ENCODE measurements at regions not wholly inside any gene's neighbourhood (a gene's known extent, or its start where the extent isn't known, plus 50 kb on each side); places are given as distances from the start of the nearest gene placed in this dataset.

DNA sequence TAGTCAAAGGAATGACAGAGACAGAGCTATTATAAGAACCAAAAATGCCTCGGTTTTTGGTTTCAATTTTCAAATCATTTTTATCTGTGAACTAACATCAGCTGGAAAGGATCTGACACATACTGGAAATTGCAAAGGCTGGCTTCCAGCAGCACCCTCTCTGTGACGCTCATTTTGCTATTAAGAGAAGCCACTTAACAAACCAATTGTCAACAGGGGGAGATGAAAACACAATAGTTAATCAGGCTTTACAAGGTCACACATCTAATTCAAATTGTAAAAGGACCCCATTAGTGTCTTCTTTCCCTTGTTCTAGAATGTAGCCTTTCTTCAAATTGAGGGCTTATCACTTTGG, 160.5 kb downstream of the TFAP2B start:
- Histone ChIP-seq H3K36me3 (ENCODE audit: control insufficient read depth in 1 of 2, insufficient read depth in 2 of 2, low read length in 1 of 2) (no peaks in the 10 kb centered on the region), H3K9me3 (ENCODE audit: control insufficient read depth, low read length) (no peaks in the 10 kb centered on the region), H3K27ac (ENCODE audit: low read depth in 1 of 2, low read length in 2 of 2) (no peak overlapping the region), H3K4me3 (ENCODE audit: low read length in 2 of 2) (no peak overlapping the region), H3K4me1 (ENCODE audit: control insufficient read depth in 1 of 2, insufficient read depth in 2 of 2, low read length in 2 of 2) (no peaks in the 10 kb centered on the region), H3K27me3 (ENCODE audit: control insufficient read depth in 1 of 2, insufficient read depth in 2 of 2, low read length in 1 of 2) (no peaks in the 10 kb centered on the region)
- ATAC-seq (ENCODE audit: low FRiP score) (no peak), DNase-seq (no peak)
- 11 to 27% methylated on average over 2 of the region's 2 CpGs for WGBS, 2 donors
- intact Hi-C loops (cut with DNase I) = no loop called here

DNA sequence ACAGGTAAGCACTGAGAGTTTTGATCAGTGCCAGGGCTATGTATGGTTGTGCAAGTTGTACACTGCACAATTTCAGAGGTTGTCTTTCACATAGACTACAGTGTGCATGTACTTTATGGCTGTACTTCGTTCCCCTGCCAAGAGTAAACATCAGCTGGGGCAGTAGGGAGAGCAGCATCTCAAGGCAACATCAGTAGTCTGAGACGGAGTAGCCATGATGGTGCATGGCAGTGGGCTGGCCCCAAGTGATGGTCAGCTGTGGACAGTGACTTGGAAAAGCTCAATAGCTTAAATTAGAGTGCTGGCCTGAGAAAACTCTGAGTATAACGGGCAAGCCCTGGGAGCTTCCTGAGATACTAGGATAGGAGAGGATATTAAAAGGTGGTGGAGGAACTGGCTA, 165.5 kb downstream of the TFAP2B start:
- DNase-seq (no peak), ATAC-seq (ENCODE audit: low FRiP score) (no peak)
- no peaks in the 10 kb centered on the region for H3K4me1 ChIP-seq (ENCODE audit: control insufficient read depth in 1 of 2, insufficient read depth in 2 of 2, low read length in 2 of 2)
- no peaks in the 10 kb centered on the region for H3K36me3 ChIP-seq (ENCODE audit: control insufficient read depth in 1 of 2, insufficient read depth in 2 of 2, low read length in 1 of 2)
- H3K9me3 ChIP-seq (ENCODE audit: control insufficient read depth, low read length) = no peaks in the 10 kb centered on the region
- WGBS, 2 donors = 58 to 71% methylated on average over 3 of the region's 3 CpGs
- H3K27me3 ChIP-seq (ENCODE audit: control insufficient read depth in 1 of 2, insufficient read depth in 2 of 2, low read length in 1 of 2) = no peaks in the 10 kb centered on the region
- no peak overlapping the region for H3K4me3 ChIP-seq (ENCODE audit: low read length in 2 of 2)
- intact Hi-C loops (cut with DNase I) = no loop called here
- H3K27ac ChIP-seq (ENCODE audit: low read depth in 1 of 2, low read length in 2 of 2) = no peak overlapping the region

DNA sequence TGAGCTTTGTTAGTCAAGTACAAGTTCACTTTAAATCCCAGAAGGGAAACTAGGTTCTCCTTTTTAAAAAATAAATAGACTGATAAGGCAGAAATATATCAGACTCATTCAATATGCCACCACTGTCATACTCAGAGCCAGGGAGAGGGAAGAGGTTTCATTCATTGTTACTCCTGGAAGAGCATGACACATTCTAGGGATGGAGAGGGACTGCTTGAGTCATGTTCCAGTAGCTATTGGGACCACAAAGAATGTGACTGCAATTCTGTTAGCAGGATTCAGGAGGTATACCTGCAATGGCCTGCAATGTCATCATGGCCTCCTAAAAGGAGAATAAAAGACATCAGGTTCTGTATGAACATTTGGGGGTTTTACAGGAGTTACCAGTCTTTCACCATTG, 167.6 kb downstream of the TFAP2B start:
- no peak for ATAC-seq (ENCODE audit: low FRiP score)
- Histone ChIP-seq H3K27me3 (ENCODE audit: control insufficient read depth in 1 of 2, insufficient read depth in 2 of 2, low read length in 1 of 2) (no peaks in the 10 kb centered on the region), H3K36me3 (ENCODE audit: control insufficient read depth in 1 of 2, insufficient read depth in 2 of 2, low read length in 1 of 2) (no peaks in the 10 kb centered on the region), H3K27ac (ENCODE audit: low read depth in 1 of 2, low read length in 2 of 2) (no peak overlapping the region), H3K4me3 (ENCODE audit: low read length in 2 of 2) (no peak overlapping the region), H3K9me3 (ENCODE audit: control insufficient read depth, low read length) (no peaks in the 10 kb centered on the region), H3K4me1 (ENCODE audit: control insufficient read depth in 1 of 2, insufficient read depth in 2 of 2, low read length in 2 of 2) (no peaks in the 10 kb centered on the region)
- DNase-seq = no peak
- intact Hi-C loops (cut with DNase I) = no loop called here

DNA sequence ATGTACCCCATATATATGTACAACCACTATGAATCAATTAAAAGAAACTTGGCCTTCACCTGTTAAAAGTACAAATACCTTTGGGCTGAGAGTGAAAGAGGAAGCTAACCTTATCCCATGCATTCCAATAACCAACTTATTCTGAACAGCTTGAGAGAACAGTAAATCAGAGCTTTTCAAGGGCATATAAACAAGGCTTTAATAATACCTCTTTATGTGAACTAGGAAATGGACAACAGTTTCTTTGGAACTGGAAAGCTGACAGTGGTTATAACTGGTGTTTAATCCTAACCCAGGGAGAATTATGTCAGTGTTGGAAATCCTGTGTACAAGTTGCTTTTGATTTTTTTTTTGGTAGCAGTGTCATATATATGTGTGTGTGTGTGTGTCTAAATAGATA, 170.5 kb downstream of the TFAP2B start:
- no peaks in the 10 kb centered on the region for H3K4me1 ChIP-seq (ENCODE audit: control insufficient read depth in 1 of 2, insufficient read depth in 2 of 2, low read length in 2 of 2)
- H3K36me3 ChIP-seq (ENCODE audit: control insufficient read depth in 1 of 2, insufficient read depth in 2 of 2, low read length in 1 of 2) = no peaks in the 10 kb centered on the region
- no peak for DNase-seq
- no peak overlapping the region for H3K4me3 ChIP-seq (ENCODE audit: low read length in 2 of 2)
- H3K27me3 ChIP-seq (ENCODE audit: control insufficient read depth in 1 of 2, insufficient read depth in 2 of 2, low read length in 1 of 2) = no peaks in the 10 kb centered on the region
- H3K27ac ChIP-seq (ENCODE audit: low read depth in 1 of 2, low read length in 2 of 2) = no peak overlapping the region
- no peak for ATAC-seq (ENCODE audit: low FRiP score)
- H3K9me3 ChIP-seq (ENCODE audit: control insufficient read depth, low read length) = no peaks in the 10 kb centered on the region
- intact Hi-C loops (cut with DNase I) = no loop called here

DNA sequence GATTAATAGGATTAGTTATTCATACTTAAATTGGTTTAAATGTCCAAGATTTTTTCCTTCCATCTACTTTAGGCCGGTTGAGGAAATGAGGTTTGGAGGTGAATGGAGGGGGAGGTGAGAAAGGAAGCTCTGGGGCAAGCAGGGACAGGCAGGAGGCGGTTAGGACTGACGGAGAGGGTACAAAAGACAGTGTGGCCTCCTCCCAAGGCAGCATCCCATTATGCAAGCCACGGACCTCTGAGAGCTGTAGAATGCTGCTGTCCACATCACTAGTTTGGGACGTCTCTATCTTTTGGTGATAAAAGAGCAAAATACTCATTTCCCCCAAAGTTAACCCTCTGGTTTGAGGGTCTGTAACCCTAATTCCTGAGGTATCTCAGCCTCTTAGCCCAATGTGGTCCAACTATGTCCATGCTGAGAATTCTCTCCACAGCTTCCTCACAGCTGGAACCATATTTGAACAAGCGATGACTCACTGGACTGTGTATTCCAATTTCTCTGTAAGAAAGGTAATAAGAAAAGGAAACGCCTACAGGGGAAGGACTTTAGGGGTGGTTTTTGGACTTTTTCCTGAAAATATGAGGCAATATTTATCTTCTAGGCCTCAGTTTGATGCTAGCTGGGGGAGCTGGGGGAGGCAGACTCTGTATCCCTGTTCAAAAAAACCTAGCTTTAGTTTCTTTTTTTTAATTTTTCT, 172.2 kb downstream of the TFAP2B start:
- H3K36me3 ChIP-seq (ENCODE audit: control insufficient read depth in 1 of 2, insufficient read depth in 2 of 2, low read length in 1 of 2) = no peaks in the 10 kb centered on the region
- H3K4me1 ChIP-seq (ENCODE audit: control insufficient read depth in 1 of 2, insufficient read depth in 2 of 2, low read length in 2 of 2) = no peaks in the 10 kb centered on the region
- ATAC-seq (ENCODE audit: low FRiP score) (no peak), DNase-seq (no peak)
- H3K27ac ChIP-seq (ENCODE audit: low read depth in 1 of 2, low read length in 2 of 2) = no peak overlapping the region
- H3K27me3 ChIP-seq (ENCODE audit: control insufficient read depth in 1 of 2, insufficient read depth in 2 of 2, low read length in 1 of 2) = no peaks in the 10 kb centered on the region
- no peaks in the 10 kb centered on the region for H3K9me3 ChIP-seq (ENCODE audit: control insufficient read depth, low read length)
- intact Hi-C loops (cut with DNase I) = no loop called here
- 72 to 78% methylated on average over 7 of the region's 7 CpGs for WGBS, 2 donors
- H3K4me3 ChIP-seq (ENCODE audit: low read length in 2 of 2) = no peak overlapping the region

DNA sequence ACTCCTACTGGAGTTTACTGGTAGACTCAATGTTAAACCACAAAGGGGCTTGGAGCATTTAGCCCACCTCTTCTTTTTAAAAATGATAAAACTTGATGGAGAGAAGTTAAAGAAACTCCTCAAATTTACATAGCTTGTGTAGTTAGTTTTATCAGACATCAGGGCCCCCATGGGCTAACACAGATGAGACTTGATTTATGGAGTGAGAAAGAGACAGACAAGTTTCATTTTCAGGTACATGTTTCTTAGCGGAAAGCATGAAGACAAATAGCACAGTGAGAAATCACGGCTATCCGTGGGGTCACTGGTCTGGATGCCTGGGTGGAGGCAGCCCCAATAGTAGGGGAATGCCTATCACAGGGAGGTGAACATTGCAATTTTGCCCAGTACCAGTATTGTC, 173.6 kb downstream of the TFAP2B start:
- WGBS, 2 donors = 83 to 88% methylated on average over 3 of the region's 3 CpGs
- ATAC-seq (ENCODE audit: low FRiP score) = no peak
- Histone ChIP-seq H3K27ac (ENCODE audit: low read depth in 1 of 2, low read length in 2 of 2) (no peak overlapping the region), H3K9me3 (ENCODE audit: control insufficient read depth, low read length) (no peaks in the 10 kb centered on the region), H3K27me3 (ENCODE audit: control insufficient read depth in 1 of 2, insufficient read depth in 2 of 2, low read length in 1 of 2) (no peaks in the 10 kb centered on the region), H3K36me3 (ENCODE audit: control insufficient read depth in 1 of 2, insufficient read depth in 2 of 2, low read length in 1 of 2) (no peaks in the 10 kb centered on the region), H3K4me3 (ENCODE audit: low read length in 2 of 2) (no peak overlapping the region), H3K4me1 (ENCODE audit: control insufficient read depth in 1 of 2, insufficient read depth in 2 of 2, low read length in 2 of 2) (no peaks in the 10 kb centered on the region)
- DNase-seq = no peak
- intact Hi-C loops (cut with DNase I) = no loop called here

DNA sequence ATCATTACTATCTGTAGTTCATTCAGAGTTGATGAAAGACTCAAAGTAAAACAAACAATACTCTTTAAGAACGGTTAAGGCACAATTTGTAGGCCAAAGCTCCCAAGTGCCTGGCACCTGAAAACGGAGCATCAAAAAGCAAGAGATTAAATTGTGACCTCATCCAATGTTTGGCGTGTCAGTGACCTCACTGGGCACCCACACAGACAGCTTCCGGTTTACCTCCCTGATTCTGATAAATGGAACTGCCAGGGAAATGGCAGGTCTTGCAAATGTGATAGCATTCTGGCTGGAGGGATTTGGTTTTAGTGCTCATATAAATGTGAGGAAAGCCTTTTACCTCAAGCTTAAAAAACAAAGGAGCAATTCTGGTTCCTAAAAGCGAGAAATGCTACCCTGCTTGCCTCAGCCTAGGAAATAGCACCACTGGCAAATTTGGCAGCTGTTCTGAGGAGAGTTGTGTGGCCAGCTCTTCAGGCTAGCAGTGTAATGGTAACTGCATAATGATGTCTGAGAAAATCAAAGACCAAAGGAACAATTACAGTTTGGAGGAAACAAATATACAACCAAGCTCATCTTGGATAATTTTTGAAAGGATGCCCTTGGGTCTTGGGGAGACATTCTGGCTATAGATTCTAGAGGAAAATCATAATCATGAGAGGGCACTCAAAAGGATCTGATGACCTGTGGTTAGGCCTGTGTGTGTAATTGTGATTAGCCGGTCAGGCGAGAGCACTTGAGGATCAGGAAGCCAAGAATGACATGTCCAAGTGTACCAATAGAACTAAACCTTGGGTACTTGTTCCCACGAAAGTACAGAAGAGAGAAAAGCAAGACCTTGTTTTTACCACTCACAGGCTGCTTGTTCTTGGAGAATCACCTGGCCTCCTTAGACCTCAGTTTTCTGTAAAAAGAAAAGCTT, 174.3 kb downstream of the TFAP2B start:
- no peak for DNase-seq
- ATAC-seq (ENCODE audit: low FRiP score) = no peak

DNA sequence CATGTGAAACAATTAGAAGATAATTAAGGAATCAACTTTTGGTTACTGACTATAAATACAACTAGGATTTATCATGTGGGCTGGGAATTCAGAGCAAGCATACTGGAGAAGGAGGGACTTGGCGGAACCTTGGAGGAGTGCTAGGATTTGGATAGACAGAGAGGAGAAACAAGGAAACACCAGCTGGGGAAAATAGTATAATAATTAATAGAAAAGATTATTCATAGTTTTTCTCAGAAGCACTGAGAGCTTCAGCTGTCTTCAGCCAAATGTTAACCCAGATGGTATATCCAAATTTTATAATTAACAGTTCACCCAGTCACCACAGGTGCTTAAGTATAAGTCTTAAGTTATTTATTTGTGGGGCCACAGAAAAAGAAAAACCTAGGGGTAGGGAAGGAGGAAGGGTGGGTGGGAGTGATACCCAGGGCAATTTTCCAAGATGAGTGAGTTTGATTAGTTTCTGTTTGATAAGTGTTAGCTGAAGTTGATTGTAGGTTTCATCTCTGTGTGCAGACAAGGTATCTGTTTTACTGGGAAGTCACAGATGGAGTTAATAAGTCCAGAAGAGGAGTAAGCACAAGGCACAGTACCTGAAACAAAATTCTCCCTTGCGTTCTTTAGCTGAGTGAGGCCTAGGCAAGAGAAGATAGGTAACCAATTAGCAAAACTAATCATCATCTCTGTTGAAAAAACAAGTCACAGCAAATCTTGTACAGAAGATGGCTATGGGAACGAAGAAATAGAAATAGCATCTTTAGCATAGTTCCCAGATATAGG, 175.5 kb downstream of the TFAP2B start:
- no peak for ATAC-seq (ENCODE audit: low FRiP score)
- no peak overlapping the region for H3K4me3 ChIP-seq (ENCODE audit: low read length in 2 of 2)
- H3K27me3 ChIP-seq (ENCODE audit: control insufficient read depth in 1 of 2, insufficient read depth in 2 of 2, low read length in 1 of 2) = no peaks in the 10 kb centered on the region
- DNase-seq = no peak
- 83 to 86% methylated on average over 3 of the region's 3 CpGs for WGBS, 2 donors
- H3K4me1 ChIP-seq (ENCODE audit: control insufficient read depth in 1 of 2, insufficient read depth in 2 of 2, low read length in 2 of 2) = no peaks in the 10 kb centered on the region
- no peaks in the 10 kb centered on the region for H3K36me3 ChIP-seq (ENCODE audit: control insufficient read depth in 1 of 2, insufficient read depth in 2 of 2, low read length in 1 of 2)
- H3K9me3 ChIP-seq (ENCODE audit: control insufficient read depth, low read length) = no peaks in the 10 kb centered on the region
- no peak overlapping the region for H3K27ac ChIP-seq (ENCODE audit: low read depth in 1 of 2, low read length in 2 of 2)
- intact Hi-C loops (cut with DNase I) = no loop called here

More for the DNA sequence above, 174.3 kb downstream of the TFAP2B start:
- Histone ChIP-seq H3K36me3 (ENCODE audit: control insufficient read depth in 1 of 2, insufficient read depth in 2 of 2, low read length in 1 of 2) (no peaks in the 10 kb centered on the region), H3K4me1 (ENCODE audit: control insufficient read depth in 1 of 2, insufficient read depth in 2 of 2, low read length in 2 of 2) (no peaks in the 10 kb centered on the region), H3K27ac (ENCODE audit: low read depth in 1 of 2, low read length in 2 of 2) (no peak overlapping the region), H3K4me3 (ENCODE audit: low read length in 2 of 2) (no peak overlapping the region), H3K9me3 (ENCODE audit: control insufficient read depth, low read length) (no peaks in the 10 kb centered on the region), H3K27me3 (ENCODE audit: control insufficient read depth in 1 of 2, insufficient read depth in 2 of 2, low read length in 1 of 2) (no peaks in the 10 kb centered on the region)
- WGBS, 2 donors = 70 to 73% methylated on average over 8 of the region's 8 CpGs
- intact Hi-C loops (cut with DNase I) = no loop called here

Data from aorta (tissue), 5 donors.